ENCODE measurements at regions not wholly inside any gene's neighbourhood (a gene's known extent, or its start where the extent isn't known, plus 50 kb on each side); places are given as distances from the start of the nearest gene placed in this dataset.

GRCh38 chr4:23009093-23009492, 316.4 kb downstream of the GBA3 start:
- Histone ChIP-seq H3K56ac (ENCODE audit: insufficient read length, low read depth, low read length) (no peak overlapping the region), H2AFZ (ENCODE audit: low read length) (no peak overlapping the region), H2BK120ac (ENCODE audit: low read depth, low read length, poor library complexity, severe bottlenecking) (no peak overlapping the region), H3T11ph (ENCODE audit: low read length) (no peak overlapping the region), H3K4ac (ENCODE audit: low read depth, low read length) (no peak overlapping the region), H2BK15ac (ENCODE audit: low read depth, low read length) (no peak overlapping the region), H4K91ac (ENCODE audit: insufficient read length, low read depth, low read length) (no peak overlapping the region), H3K14ac (ENCODE audit: insufficient read depth, low read length) (no peak overlapping the region), H3K79me1 (ENCODE audit: insufficient read depth, low read depth, low read length, poor library complexity, severe bottlenecking) (no peaks in the 10 kb centered on the region), H3K23me2 (ENCODE audit: insufficient read length, low read depth, low read length, poor library complexity, severe bottlenecking) (no peaks in the 10 kb centered on the region), H3K9me3 (ENCODE audit: control insufficient read depth, low read depth, low read length) (no peaks in the 10 kb centered on the region), H3K4me2 (ENCODE audit: insufficient read depth, insufficient read length, low read length) (no peak overlapping the region), H4K8ac (replicated peaks; ENCODE audit: insufficient read length, low read depth, low read length) (no peak overlapping the region), H3K18ac (ENCODE audit: insufficient read length, low read depth, low read length) (no peak overlapping the region), H3K27ac (ENCODE audit: insufficient read length, low read depth, low read length) (no peak overlapping the region), H2AK5ac (ENCODE audit: insufficient read length, low read length) (no peak overlapping the region), H4K5ac (ENCODE audit: insufficient read length, low read depth, low read length) (no peak overlapping the region), H2BK20ac (ENCODE audit: low read depth, low read length, poor library complexity, severe bottlenecking) (no peak overlapping the region), H4K20me1 (ENCODE audit: control insufficient read depth, insufficient read depth, insufficient read length) (no peaks in the 10 kb centered on the region), H3K23ac (ENCODE audit: insufficient read length, low read depth, low read length) (no peak overlapping the region), H3K4me1 (ENCODE audit: insufficient read depth, low read length) (no peaks in the 10 kb centered on the region), H3K79me2 (ENCODE audit: insufficient read depth, low read length) (no peaks in the 10 kb centered on the region), H3K27me3 (ENCODE audit: insufficient read depth, low read length) (no peaks in the 10 kb centered on the region), H2BK12ac (ENCODE audit: insufficient read length, low read depth, low read length) (no peak overlapping the region), H2BK5ac (ENCODE audit: insufficient read length, low read length) (no peak overlapping the region), H3K9ac (ENCODE audit: extremely low read depth, insufficient read length, low read length) (no peak overlapping the region)
- H3K27ac Mint-ChIP-seq: no peak overlapping the region
- H3K4me1 Mint-ChIP-seq: no peaks in the 10 kb centered on the region
- H3K9me3 Mint-ChIP-seq: peaks cover 0 to 4% of the 10 kb centered on the region in 2 experiments; a peak in 1 of 5 replicates
- H3K27me3 Mint-ChIP-seq (ENCODE audit: low read depth): no peaks in the 10 kb centered on the region
- H3K36me3 Mint-ChIP-seq (ENCODE audit: insufficient read depth in 1 of 3, low read depth in 3 of 3): no peaks in the 10 kb centered on the region
- DNase-seq: no peak
- no peak overlapping the region for H3K4me3 Mint-ChIP-seq
- TF ChIP-seq CTCF (conservative IDR thresholded peaks at IDR 0.05): no peak
